ENCODE measurements at regions not wholly inside any gene's neighbourhood (a gene's known extent, or its start where the extent isn't known, plus 50 kb on each side); places are given as distances from the start of the nearest gene placed in this dataset.

- H3K4me1 ChIP-seq (ENCODE audit: control insufficient read depth, insufficient read depth, low read length) = peaks cover 18% of the 10 kb centered on the region
- H3K9me3 ChIP-seq (ENCODE audit: control insufficient read depth, insufficient read depth, low read length) = no peaks in the 10 kb centered on the region
- DNase-seq (ENCODE audit: low read depth in 4 of 6, low spot score in 6 of 6) = no peak
- 92% methylated on average over 3 of the region's 5 CpGs for WGBS (ENCODE audit: insufficient coverage)
- H3K4me3 ChIP-seq (ENCODE audit: low read depth, low read length) = no peak overlapping the region
- no peaks in the 10 kb centered on the region for H3K36me3 ChIP-seq (ENCODE audit: control insufficient read depth, insufficient read depth, low read length)
- no peaks in the 10 kb centered on the region for H3K27me3 ChIP-seq (ENCODE audit: control insufficient read depth, insufficient read depth, low read length)
- H3K27ac ChIP-seq (ENCODE audit: low read depth, low read length) = no peak overlapping the region
These were observed 239.7 kb upstream of the HABP2 start for GRCh38 chr10:113313048-113313602.

GRCh38 chr10:113313722-113314121, 239.1 kb upstream of the HABP2 start:
- Histone ChIP-seq H3K27me3 (ENCODE audit: control insufficient read depth, insufficient read depth, low read length) (no peaks in the 10 kb centered on the region), H3K27ac (ENCODE audit: low read depth, low read length) (no peak overlapping the region), H3K9me3 (ENCODE audit: control insufficient read depth, insufficient read depth, low read length) (no peaks in the 10 kb centered on the region), H3K4me3 (ENCODE audit: low read depth, low read length) (no peak overlapping the region), H3K36me3 (ENCODE audit: control insufficient read depth, insufficient read depth, low read length) (no peaks in the 10 kb centered on the region), H3K4me1 (ENCODE audit: control insufficient read depth, insufficient read depth, low read length) (peaks cover 18% of the 10 kb centered on the region)
- WGBS (ENCODE audit: insufficient coverage) = 67% methylated on average over 1 of the region's 4 CpGs
- no peak for DNase-seq (ENCODE audit: low read depth in 4 of 6, low spot score in 6 of 6)

GRCh38 chr10:113316506-113316905, 236.3 kb upstream of the HABP2 start:
- Histone ChIP-seq H3K27ac (ENCODE audit: low read depth, low read length) (no peak overlapping the region), H3K4me1 (ENCODE audit: control insufficient read depth, insufficient read depth, low read length) (peaks cover 4% of the 10 kb centered on the region), H3K4me3 (ENCODE audit: low read depth, low read length) (no peak overlapping the region), H3K36me3 (ENCODE audit: control insufficient read depth, insufficient read depth, low read length) (no peaks in the 10 kb centered on the region), H3K27me3 (ENCODE audit: control insufficient read depth, insufficient read depth, low read length) (no peaks in the 10 kb centered on the region), H3K9me3 (ENCODE audit: control insufficient read depth, insufficient read depth, low read length) (no peaks in the 10 kb centered on the region)
- no peak for DNase-seq (ENCODE audit: low read depth in 4 of 6, low spot score in 6 of 6)
- WGBS (ENCODE audit: insufficient coverage) = 93% methylated on average over 3 of the region's 4 CpGs

- 50% methylated on average over 10 of the region's 10 CpGs for WGBS (ENCODE audit: insufficient coverage)
These were observed 235.4 kb upstream of the HABP2 start for GRCh38 chr10:113317489-113317888.

GRCh38 chr10:113319479-113319878, 233.4 kb upstream of the HABP2 start:
- WGBS (ENCODE audit: insufficient coverage) = 85% methylated on average over 2 of the region's 3 CpGs

More at GRCh38 chr10:113317489-113317888, 235.4 kb upstream of the HABP2 start:
- no peaks in the 10 kb centered on the region for H3K9me3 ChIP-seq (ENCODE audit: control insufficient read depth, insufficient read depth, low read length)
- no peak overlapping the region for H3K4me3 ChIP-seq (ENCODE audit: low read depth, low read length)
- DNase-seq (ENCODE audit: low read depth in 4 of 6, low spot score in 6 of 6) = no peak
- peaks cover 4% of the 10 kb centered on the region for H3K4me1 ChIP-seq (ENCODE audit: control insufficient read depth, insufficient read depth, low read length)
- no peaks in the 10 kb centered on the region for H3K36me3 ChIP-seq (ENCODE audit: control insufficient read depth, insufficient read depth, low read length)
- H3K27ac ChIP-seq (ENCODE audit: low read depth, low read length) = no peak overlapping the region
- no peaks in the 10 kb centered on the region for H3K27me3 ChIP-seq (ENCODE audit: control insufficient read depth, insufficient read depth, low read length)

GRCh38 chr10:113320211-113320610, 232.6 kb upstream of the HABP2 start:
- WGBS (ENCODE audit: insufficient coverage) = 87% methylated on average over 8 of the region's 8 CpGs
- Histone ChIP-seq H3K9me3 (ENCODE audit: control insufficient read depth, insufficient read depth, low read length) (no peaks in the 10 kb centered on the region), H3K27ac (ENCODE audit: low read depth, low read length) (no peak overlapping the region), H3K4me1 (ENCODE audit: control insufficient read depth, insufficient read depth, low read length) (peaks cover 4% of the 10 kb centered on the region), H3K27me3 (ENCODE audit: control insufficient read depth, insufficient read depth, low read length) (no peaks in the 10 kb centered on the region), H3K4me3 (ENCODE audit: low read depth, low read length) (no peak overlapping the region), H3K36me3 (ENCODE audit: control insufficient read depth, insufficient read depth, low read length) (no peaks in the 10 kb centered on the region)
- no peak for DNase-seq (ENCODE audit: low read depth in 4 of 6, low spot score in 6 of 6)

More at GRCh38 chr10:113319479-113319878, 233.4 kb upstream of the HABP2 start:
- Histone ChIP-seq H3K27me3 (ENCODE audit: control insufficient read depth, insufficient read depth, low read length) (no peaks in the 10 kb centered on the region), H3K36me3 (ENCODE audit: control insufficient read depth, insufficient read depth, low read length) (no peaks in the 10 kb centered on the region), H3K4me1 (ENCODE audit: control insufficient read depth, insufficient read depth, low read length) (peaks cover 4% of the 10 kb centered on the region), H3K4me3 (ENCODE audit: low read depth, low read length) (no peak overlapping the region), H3K27ac (ENCODE audit: low read depth, low read length) (no peak overlapping the region), H3K9me3 (ENCODE audit: control insufficient read depth, insufficient read depth, low read length) (no peaks in the 10 kb centered on the region)
- no peak for DNase-seq (ENCODE audit: low read depth in 4 of 6, low spot score in 6 of 6)

- H3K36me3 ChIP-seq (ENCODE audit: control insufficient read depth, insufficient read depth, low read length) = no peaks in the 10 kb centered on the region
- no peak for DNase-seq (ENCODE audit: low read depth in 4 of 6, low spot score in 6 of 6)
- WGBS (ENCODE audit: insufficient coverage) = 100% methylated on average over 2 of the region's 6 CpGs
- H3K4me3 ChIP-seq (ENCODE audit: low read depth, low read length) = no peak overlapping the region
- no peaks in the 10 kb centered on the region for H3K27me3 ChIP-seq (ENCODE audit: control insufficient read depth, insufficient read depth, low read length)
- H3K4me1 ChIP-seq (ENCODE audit: control insufficient read depth, insufficient read depth, low read length) = peaks cover 4% of the 10 kb centered on the region
- no peak overlapping the region for H3K27ac ChIP-seq (ENCODE audit: low read depth, low read length)
- no peaks in the 10 kb centered on the region for H3K9me3 ChIP-seq (ENCODE audit: control insufficient read depth, insufficient read depth, low read length)
These were observed 231.9 kb upstream of the HABP2 start for GRCh38 chr10:113320987-113321386.

- H3K9me3 ChIP-seq (ENCODE audit: control insufficient read depth, insufficient read depth, low read length) = no peaks in the 10 kb centered on the region
- no peak overlapping the region for H3K4me3 ChIP-seq (ENCODE audit: low read depth, low read length)
- no peak for DNase-seq (ENCODE audit: low read depth in 4 of 6, low spot score in 6 of 6)
- no peaks in the 10 kb centered on the region for H3K27me3 ChIP-seq (ENCODE audit: control insufficient read depth, insufficient read depth, low read length)
- no peak overlapping the region for H3K27ac ChIP-seq (ENCODE audit: low read depth, low read length)
- no peaks in the 10 kb centered on the region for H3K36me3 ChIP-seq (ENCODE audit: control insufficient read depth, insufficient read depth, low read length)
- 91% methylated on average over 3 of the region's 4 CpGs for WGBS (ENCODE audit: insufficient coverage)
- H3K4me1 ChIP-seq (ENCODE audit: control insufficient read depth, insufficient read depth, low read length) = no peaks in the 10 kb centered on the region
These were observed 230.0 kb upstream of the HABP2 start for GRCh38 chr10:113322843-113323242.

GRCh38 chr10:113323985-113324384, 228.9 kb upstream of the HABP2 start:
- Histone ChIP-seq H3K27me3 (ENCODE audit: control insufficient read depth, insufficient read depth, low read length) (no peaks in the 10 kb centered on the region), H3K4me3 (ENCODE audit: low read depth, low read length) (no peak overlapping the region)
- WGBS (ENCODE audit: insufficient coverage) = 75% methylated on average over 2 of the region's 4 CpGs

GRCh38 chr10:113326160-113327111, 226.4 kb upstream of the HABP2 start:
- Histone ChIP-seq H3K27ac (ENCODE audit: low read depth, low read length) (no peak overlapping the region), H3K36me3 (ENCODE audit: control insufficient read depth, insufficient read depth, low read length) (no peaks in the 10 kb centered on the region), H3K4me1 (ENCODE audit: control insufficient read depth, insufficient read depth, low read length) (no peaks in the 10 kb centered on the region), H3K4me3 (ENCODE audit: low read depth, low read length) (no peak overlapping the region), H3K9me3 (ENCODE audit: control insufficient read depth, insufficient read depth, low read length) (no peaks in the 10 kb centered on the region), H3K27me3 (ENCODE audit: control insufficient read depth, insufficient read depth, low read length) (no peaks in the 10 kb centered on the region)
- 56% methylated on average over 3 of the region's 5 CpGs for WGBS (ENCODE audit: insufficient coverage)
- no peak for DNase-seq (ENCODE audit: low read depth in 4 of 6, low spot score in 6 of 6)

More at GRCh38 chr10:113323985-113324384, 228.9 kb upstream of the HABP2 start:
- Histone ChIP-seq H3K9me3 (ENCODE audit: control insufficient read depth, insufficient read depth, low read length) (no peaks in the 10 kb centered on the region), H3K36me3 (ENCODE audit: control insufficient read depth, insufficient read depth, low read length) (no peaks in the 10 kb centered on the region), H3K4me1 (ENCODE audit: control insufficient read depth, insufficient read depth, low read length) (no peaks in the 10 kb centered on the region), H3K27ac (ENCODE audit: low read depth, low read length) (no peak overlapping the region)
- no peak for DNase-seq (ENCODE audit: low read depth in 4 of 6, low spot score in 6 of 6)
